HepG2 (cell line): ENCODE measurements at regions not wholly inside any gene's neighbourhood (a gene's known extent, or its start where the extent isn't known, plus 50 kb on each side); places are given as distances from the start of the nearest gene placed in this dataset.

Experiments used
- ATAC-seq: fragments of 200-7000 bp; cut with Tn5 transposase; 3 replicates; pipeline ENCODE4 v1.9.1; 2020; ENCODE audit warnings: mild to moderate bottlenecking, moderate library complexity
- BruUV-seq: library from RNA; stranded (reverse); fragments of 400-500 nt; replicated peaks from 2 replicates; lab custom pipeline; 2021; lab: Mats Ljungman, UMichigan
- CTCF ChIA-PET: fragments of 300-600 bp; formaldehyde crosslinking; extraction: SDS; loops from one replicate; lab custom pipeline; 2021; ENCODE audit warnings: low total read pairs, inconsistent platforms, low intra/inter-chr PET ratio; lab: Yijun Ruan, JAX
- POLR2A ChIA-PET: fragments of 350-600 bp; sonication (Branson Sonifier 250); formaldehyde crosslinking; loops from one replicate; lab custom pipeline; 2020; ENCODE audit warnings: antibody characterized with exemption, inconsistent platforms; lab: Yijun Ruan, JAX
- DNase-seq: peaks from one replicate; pipeline ENCODE4 v3.0.0-alpha.2; 2015; ENCODE audit warnings: low spot score
- FAIRE-seq: peaks from 3 replicates; lab custom pipeline; 2011; peaks lifted over from hg19 to GRCh38; lab: Jason Lieb, UNC
- H2AFZ ChIP-seq: one replicate; pipeline ENCODE4 v1.6.1; 2011; ENCODE audit warnings: low read length, inconsistent platforms
- H3K27ac ChIP-seq: fragments of 300-600 bp; 3 replicates; pipeline ENCODE4 v1.8.0; 2011; ENCODE audit warnings: mixed run types, mild to moderate bottlenecking, mixed read lengths, low read length, inconsistent platforms; ENCODE audit not compliant: insufficient read depth; ENCODE audit errors: extremely low read length
- H3K27me3 ChIP-seq, 2 experiments: fragments of 200-600 bp in 1 of 2; 2 replicates in 1 of 2; 3 replicates in 1 of 2; pipeline versions ENCODE4 v1.6.0 to v1.8.0; 2011; ENCODE audit warnings: low read length in 2 of 2, mild to moderate bottlenecking in 2 of 2, moderate library complexity in 2 of 2, inconsistent platforms in 1 of 2; ENCODE audit not compliant: insufficient read depth in 2 of 2, control insufficient read depth in 1 of 2
- H3K36me3 ChIP-seq, 2 experiments: fragments of 200-600 bp in 1 of 2; replicated peaks in 1 of 2; 2 replicates in 1 of 2; 3 replicates in 1 of 2; pipeline versions ENCODE4 v1.5.1 to v1.8.0; 2011; ENCODE audit warnings: low read length in 2 of 2, inconsistent platforms in 1 of 2; ENCODE audit not compliant: insufficient read depth in 2 of 2, control insufficient read depth in 1 of 2
- H3K4me1 ChIP-seq: 2 replicates; pipeline ENCODE4 v1.5.1; 2012; ENCODE audit warnings: low read length, inconsistent platforms; ENCODE audit not compliant: insufficient read depth
- H3K4me2 ChIP-seq: 2 replicates; pipeline ENCODE4 v1.6.0; 2011; ENCODE audit warnings: low read depth, low read length, inconsistent platforms
- H3K4me3 ChIP-seq, 3 experiments: fragments of 200-600 bp in 1 of 3; sonication (generic), shearing (Covaris generic) in 1 of 3; replicated peaks in 1 of 3; 2 replicates each; pipeline ENCODE4 v1.5.1; 2011 to 2016; ENCODE audit warnings: low read length in 3 of 3, inconsistent platforms in 2 of 3, low read depth in 2 of 3, mild to moderate bottlenecking in 2 of 3, control low read depth in 1 of 3, mixed read lengths in 1 of 3; ENCODE audit not compliant: insufficient read depth in 1 of 3
- H3K79me2 ChIP-seq: one replicate; pipeline ENCODE4 v1.6.1; 2011; ENCODE audit warnings: low read length, inconsistent platforms; ENCODE audit not compliant: insufficient read depth
- H3K9ac ChIP-seq: 2 replicates; pipeline ENCODE4 v1.6.0; 2011; ENCODE audit warnings: mild to moderate bottlenecking, low read depth, low read length, inconsistent platforms; ENCODE audit not compliant: insufficient read depth
- H3K9me3 ChIP-seq: 2 replicates; pipeline ENCODE4 v1.5.1; 2012; ENCODE audit warnings: mild to moderate bottlenecking, low read length
- H4K20me1 ChIP-seq: 2 replicates; pipeline ENCODE4 v1.6.0; 2011; ENCODE audit warnings: inconsistent platforms, mild to moderate bottlenecking, low read length, moderate library complexity; ENCODE audit not compliant: insufficient read depth
- CREM ChIP-seq, 2 experiments: sonication (generic) in 1 of 2; formaldehyde crosslinking in 1 of 2; IDR thresholded peaks; 2 replicates each; pipeline versions ENCODE4 v1.4.0 to v1.6.1; 2016 to 2020; ENCODE audit warnings: antibody characterized with exemption in 1 of 2, mild to moderate bottlenecking in 1 of 2, missing genetic modification reagents in 1 of 2
- JUNB ChIP-seq: sonication (generic); formaldehyde crosslinking; IDR thresholded peaks from 2 replicates; pipeline ENCODE4 v1.8.0; 2022; ENCODE audit warnings: missing genetic modification reagents, mild to moderate bottlenecking, borderline replicate concordance
- PHF20 ChIP-seq: sonication (generic); formaldehyde crosslinking; IDR thresholded peaks from 2 replicates; pipeline ENCODE4 v1.5.0; 2020; ENCODE audit warnings: mild to moderate bottlenecking, missing genetic modification reagents
- RAD51 ChIP-seq: fragments of 450-650 bp; IDR thresholded peaks from 2 replicates; pipeline ENCODE4 v1.6.1; 2016; ENCODE audit warnings: borderline replicate concordance
- RBM39 ChIP-seq: fragments of 200-400 bp; formaldehyde crosslinking; IDR thresholded peaks from one replicate; pipeline ENCODE4 v1.6.1; 2018; ENCODE audit warnings: antibody characterized with exemption, mild to moderate bottlenecking, low read depth, low read length; ENCODE audit not compliant: poor library complexity, severe bottlenecking
- RNF2 ChIP-seq: fragments of 450-650 bp; conservative IDR thresholded peaks from 2 replicates; pipeline ENCODE4 v1.6.1; 2016; ENCODE audit warnings: low read depth
- SOX6 ChIP-seq, 2 experiments: fragments of 450-650 bp in 1 of 2; sonication (generic) in 1 of 2; formaldehyde crosslinking in 1 of 2; IDR thresholded peaks; 2 replicates each; pipeline versions ENCODE4 v1.4.0 to v1.6.1; 2017 to 2020; ENCODE audit warnings: antibody characterized with exemption in 1 of 2, mild to moderate bottlenecking in 1 of 2, missing genetic modification reagents in 1 of 2
- ZBTB3 ChIP-seq: sonication (generic); formaldehyde crosslinking; IDR thresholded peaks from 2 replicates; pipeline ENCODE4 v1.4.0; 2020; ENCODE audit warnings: low read depth, mild to moderate bottlenecking, moderate library complexity, missing genetic modification reagents, borderline replicate concordance
- ZNF280D ChIP-seq: sonication (generic); formaldehyde crosslinking; IDR thresholded peaks from 2 replicates; pipeline ENCODE4 v1.5.1; 2020; ENCODE audit warnings: mild to moderate bottlenecking, missing genetic modification reagents
- ZNF510 ChIP-seq: sonication (generic); formaldehyde crosslinking; IDR thresholded peaks from 2 replicates; pipeline ENCODE4 v1.4.0; 2020; ENCODE audit warnings: low read depth, mild to moderate bottlenecking, missing genetic modification reagents
- ZNF660 ChIP-seq: sonication (generic); formaldehyde crosslinking; IDR thresholded peaks from 2 replicates; pipeline ENCODE4 v1.5.1; 2020; ENCODE audit warnings: mild to moderate bottlenecking, low read depth, missing genetic modification reagents, borderline replicate concordance
- ZNF878 ChIP-seq: sonication (generic); formaldehyde crosslinking; IDR thresholded peaks from 2 replicates; pipeline ENCODE4 v1.8.1; 2023; ENCODE audit warnings: mild to moderate bottlenecking, missing genetic modification reagents, moderate library complexity
- WGBS: methylation state at CpG from one replicate; pipeline ENCODE4 v1.1.6; 2017; ENCODE audit warnings: low lambda C conversion rate; 5-methylcytosine and 5-hydroxymethylcytosine counted together
- in situ Hi-C: cut with HindIII; loops from 2 replicates; pipeline ENCODE4 v1.10.0; 2017; ENCODE audit warnings: low pct_unique_long_range_greater_than_20kb; ENCODE audit not compliant: extremely low pct_ligation_motif_present
- intact Hi-C: fragments of 100-400 bp; cut with micrococcal nuclease; formaldehyde crosslinking; loops from one replicate; pipeline ENCODE4 v1.10.0; 2022; ENCODE audit not compliant: unreplicated experiment
- TF ChIP-seq, protein P1 (sequence below): sonication (generic); formaldehyde crosslinking; IDR thresholded peaks from 2 replicates; pipeline ENCODE4 v1.8.1; 2022; ENCODE audit warnings: low read depth, mild to moderate bottlenecking, missing genetic modification reagents
- TF ChIP-seq, protein P2 (sequence below): sonication (generic); formaldehyde crosslinking; IDR thresholded peaks from 2 replicates; pipeline ENCODE4 v1.8.0; 2022; ENCODE audit warnings: mild to moderate bottlenecking, missing genetic modification reagents

- H3K4me3 ChIP-seq: no peak overlapping the region
- ATAC-seq (no peak), DNase-seq (no peak), FAIRE-seq (no peak)
- no peaks in the 10 kb centered on the region for H3K9me3 ChIP-seq
- BruUV-seq: no TSS peak
- TF ChIP-seq JUNB (no peak), RNF2 (no peak), RBM39 (no peak), SOX6 (IDR thresholded peaks at IDR 0.05) (no peak), SOX6 (CRISPR knock-in tag; IDR thresholded peaks at IDR 0.05) (no peak), ZBTB3 (CRISPR knock-in tag) (no peak), RAD51 (no peak), ZNF660 (CRISPR knock-in tag) (no peak), ZNF280D (CRISPR knock-in tag) (no peak), ZNF878 (CRISPR knock-in tag) (no peak), ZNF510 (CRISPR knock-in tag) (no peak), PHF20 (no peak), CREM (IDR thresholded peaks at IDR 0.05) (no peak), CREM (CRISPR knock-in tag; IDR thresholded peaks at IDR 0.05) (no peak)
- TF ChIP-seq, protein P1, sequence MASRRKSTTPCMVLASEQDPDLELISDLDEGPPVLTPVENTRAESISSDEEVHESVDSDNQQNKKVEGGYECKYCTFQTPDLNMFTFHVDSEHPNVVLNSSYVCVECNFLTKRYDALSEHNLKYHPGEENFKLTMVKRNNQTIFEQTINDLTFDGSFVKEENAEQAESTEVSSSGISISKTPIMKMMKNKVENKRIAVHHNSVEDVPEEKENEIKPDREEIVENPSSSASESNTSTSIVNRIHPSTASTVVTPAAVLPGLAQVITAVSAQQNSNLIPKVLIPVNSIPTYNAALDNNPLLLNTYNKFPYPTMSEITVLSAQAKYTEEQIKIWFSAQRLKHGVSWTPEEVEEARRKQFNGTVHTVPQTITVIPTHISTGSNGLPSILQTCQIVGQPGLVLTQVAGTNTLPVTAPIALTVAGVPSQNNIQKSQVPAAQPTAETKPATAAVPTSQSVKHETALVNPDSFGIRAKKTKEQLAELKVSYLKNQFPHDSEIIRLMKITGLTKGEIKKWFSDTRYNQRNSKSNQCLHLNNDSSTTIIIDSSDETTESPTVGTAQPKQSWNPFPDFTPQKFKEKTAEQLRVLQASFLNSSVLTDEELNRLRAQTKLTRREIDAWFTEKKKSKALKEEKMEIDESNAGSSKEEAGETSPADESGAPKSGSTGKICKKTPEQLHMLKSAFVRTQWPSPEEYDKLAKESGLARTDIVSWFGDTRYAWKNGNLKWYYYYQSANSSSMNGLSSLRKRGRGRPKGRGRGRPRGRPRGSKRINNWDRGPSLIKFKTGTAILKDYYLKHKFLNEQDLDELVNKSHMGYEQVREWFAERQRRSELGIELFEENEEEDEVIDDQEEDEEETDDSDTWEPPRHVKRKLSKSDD (CRISPR knock-in tag): no peak
- TF ChIP-seq, protein P2, sequence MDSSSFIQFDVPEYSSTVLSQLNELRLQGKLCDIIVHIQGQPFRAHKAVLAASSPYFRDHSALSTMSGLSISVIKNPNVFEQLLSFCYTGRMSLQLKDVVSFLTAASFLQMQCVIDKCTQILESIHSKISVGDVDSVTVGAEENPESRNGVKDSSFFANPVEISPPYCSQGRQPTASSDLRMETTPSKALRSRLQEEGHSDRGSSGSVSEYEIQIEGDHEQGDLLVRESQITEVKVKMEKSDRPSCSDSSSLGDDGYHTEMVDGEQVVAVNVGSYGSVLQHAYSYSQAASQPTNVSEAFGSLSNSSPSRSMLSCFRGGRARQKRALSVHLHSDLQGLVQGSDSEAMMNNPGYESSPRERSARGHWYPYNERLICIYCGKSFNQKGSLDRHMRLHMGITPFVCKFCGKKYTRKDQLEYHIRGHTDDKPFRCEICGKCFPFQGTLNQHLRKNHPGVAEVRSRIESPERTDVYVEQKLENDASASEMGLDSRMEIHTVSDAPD (CRISPR knock-in tag): no peak
- in situ Hi-C loops (no loop called here), intact Hi-C loops (no loop called here)
- H3K4me2 ChIP-seq: no peak overlapping the region
- H2AFZ ChIP-seq: no peak overlapping the region
- no peak overlapping the region for H3K9ac ChIP-seq
- H3K27me3 ChIP-seq: peaks cover 0 to 5% of the 10 kb centered on the region in 2 experiments; a peak in 2 of 5 replicates
- H3K36me3 ChIP-seq: no peaks in the 10 kb centered on the region
- ChIA-PET CTCF (no interaction called here), POLR2A (no interaction called here)
- no peaks in the 10 kb centered on the region for H3K79me2 ChIP-seq
- no peaks in the 10 kb centered on the region for H4K20me1 ChIP-seq
- 36% methylated on average over 7 of the region's 10 CpGs for WGBS
- no peak overlapping the region for H3K27ac ChIP-seq
- H3K4me1 ChIP-seq: peaks cover 18% of the 10 kb centered on the region
Measured at GRCh38 chr19:30066781-30067759, 125.0 kb downstream of the URI1 start.
